H1 (cell line): ENCODE measurements at regions not wholly inside any gene's neighbourhood (a gene's known extent, or its start where the extent isn't known, plus 50 kb on each side); places are given as distances from the start of the nearest gene placed in this dataset.

ENCODE experiments used
- BRCA1 ChIP-seq: IDR thresholded peaks from 2 replicates; pipeline ENCODE4 v1.6.1; 2012; ENCODE audit warnings: low read depth, low read length, improper control_type of control experiment
- CBX5 ChIP-seq: fragments of 300-800, 300-1000 bp; sonication (generic); IDR thresholded peaks from 2 replicates; pipeline ENCODE4 v1.7.1; 2016; ENCODE audit warnings: antibody characterized with exemption, low read length, low read depth
- NANOG ChIP-seq: IDR thresholded peaks from 2 replicates; pipeline ENCODE4 v1.6.1; 2011; ENCODE audit warnings: low read length, low read depth, mild to moderate bottlenecking, inconsistent platforms; ENCODE audit not compliant: insufficient read depth, poor library complexity, severe bottlenecking
- POLR2A ChIP-seq, 2 experiments: IDR thresholded peaks; 1 replicate in 1 of 2; 2 replicates in 1 of 2; pipeline ENCODE4 v1.6.1; 2011; ENCODE audit warnings: low read depth in 2 of 2, low read length in 2 of 2, mild to moderate bottlenecking in 2 of 2; ENCODE audit errors: control extremely low read depth in 1 of 2
- SP1 ChIP-seq: IDR thresholded peaks from 2 replicates; pipeline ENCODE4 v1.6.1; 2011; ENCODE audit warnings: low read depth, low read length
- SP4 ChIP-seq: IDR thresholded peaks from 2 replicates; pipeline ENCODE4 v1.6.1; 2012; ENCODE audit warnings: low read length, inconsistent platforms
- SUZ12 ChIP-seq: fragments of 200-600 bp; sonication (generic); IDR thresholded peaks from 2 replicates; pipeline ENCODE4 v1.6.1; 2012; ENCODE audit warnings: mild to moderate bottlenecking, inconsistent platforms, low read length, moderate library complexity, mixed read lengths
- TAF1 ChIP-seq: IDR thresholded peaks from 2 replicates; pipeline ENCODE4 v1.6.1; 2011; ENCODE audit warnings: mild to moderate bottlenecking, low read depth, low read length
- TCF12 ChIP-seq: IDR thresholded peaks from 2 replicates; pipeline ENCODE4 v1.6.1; 2011; ENCODE audit warnings: low read depth, mild to moderate bottlenecking, low read length
- TF ChIP-seq, protein P1 (sequence below): IDR thresholded peaks from 2 replicates; pipeline ENCODE4 v1.6.1; 2012; ENCODE audit warnings: inconsistent platforms
- TF ChIP-seq, protein P2 (sequence below): fragments of 300-600 bp; sonication (generic); IDR thresholded peaks from 2 replicates; pipeline ENCODE4 v1.7.1; 2012; ENCODE audit warnings: low read length, moderate library complexity, mild to moderate bottlenecking, inconsistent platforms; ENCODE audit not compliant: insufficient replicate concordance
- TF ChIP-seq, protein P3 (sequence below): IDR thresholded peaks from 2 replicates; pipeline ENCODE4 v1.6.1; 2012; ENCODE audit warnings: inconsistent platforms

DNA sequence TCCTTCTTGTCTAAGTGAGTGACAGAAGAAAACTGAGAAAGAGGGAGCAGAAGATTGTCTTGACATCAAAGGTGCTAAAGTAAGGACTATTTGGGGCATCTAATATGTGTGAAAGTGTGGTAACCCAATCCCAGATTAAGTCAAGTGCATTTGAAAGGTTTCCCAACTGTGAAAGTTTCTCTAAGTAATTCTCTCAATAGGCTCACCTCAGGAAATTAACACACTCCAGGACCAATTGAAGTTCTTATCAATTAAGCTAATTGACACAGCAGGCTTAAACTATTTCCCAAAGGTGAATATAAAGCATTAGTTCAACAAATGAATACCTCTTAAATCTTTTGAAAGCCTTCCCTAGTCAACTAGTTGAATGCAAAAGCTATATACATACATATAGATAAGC lies 212.8 kb upstream of the FUT9 start (continued):
- TF ChIP-seq POLR2A (IDR thresholded peaks at IDR 0.05; ENCODE audit: control extremely low read depth in 1 of 2, low read depth in 2 of 2, low read length in 2 of 2) (no peak), TAF1 (no peak), SUZ12 (no peak), SP4 (no peak), CBX5 (no peak), TCF12 (0 out of 2 replicates have a peak, but pooled peaks have one; percentile 59), NANOG (peak; percentile 96), BRCA1 (no peak), SP1 (peak; percentile 72; the same call in 1 of the 2 replicates)
- TF ChIP-seq, protein P1, sequence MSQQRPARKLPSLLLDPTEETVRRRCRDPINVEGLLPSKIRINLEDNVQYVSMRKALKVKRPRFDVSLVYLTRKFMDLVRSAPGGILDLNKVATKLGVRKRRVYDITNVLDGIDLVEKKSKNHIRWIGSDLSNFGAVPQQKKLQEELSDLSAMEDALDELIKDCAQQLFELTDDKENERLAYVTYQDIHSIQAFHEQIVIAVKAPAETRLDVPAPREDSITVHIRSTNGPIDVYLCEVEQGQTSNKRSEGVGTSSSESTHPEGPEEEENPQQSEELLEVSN, result no peak
- TF ChIP-seq, protein P2, sequence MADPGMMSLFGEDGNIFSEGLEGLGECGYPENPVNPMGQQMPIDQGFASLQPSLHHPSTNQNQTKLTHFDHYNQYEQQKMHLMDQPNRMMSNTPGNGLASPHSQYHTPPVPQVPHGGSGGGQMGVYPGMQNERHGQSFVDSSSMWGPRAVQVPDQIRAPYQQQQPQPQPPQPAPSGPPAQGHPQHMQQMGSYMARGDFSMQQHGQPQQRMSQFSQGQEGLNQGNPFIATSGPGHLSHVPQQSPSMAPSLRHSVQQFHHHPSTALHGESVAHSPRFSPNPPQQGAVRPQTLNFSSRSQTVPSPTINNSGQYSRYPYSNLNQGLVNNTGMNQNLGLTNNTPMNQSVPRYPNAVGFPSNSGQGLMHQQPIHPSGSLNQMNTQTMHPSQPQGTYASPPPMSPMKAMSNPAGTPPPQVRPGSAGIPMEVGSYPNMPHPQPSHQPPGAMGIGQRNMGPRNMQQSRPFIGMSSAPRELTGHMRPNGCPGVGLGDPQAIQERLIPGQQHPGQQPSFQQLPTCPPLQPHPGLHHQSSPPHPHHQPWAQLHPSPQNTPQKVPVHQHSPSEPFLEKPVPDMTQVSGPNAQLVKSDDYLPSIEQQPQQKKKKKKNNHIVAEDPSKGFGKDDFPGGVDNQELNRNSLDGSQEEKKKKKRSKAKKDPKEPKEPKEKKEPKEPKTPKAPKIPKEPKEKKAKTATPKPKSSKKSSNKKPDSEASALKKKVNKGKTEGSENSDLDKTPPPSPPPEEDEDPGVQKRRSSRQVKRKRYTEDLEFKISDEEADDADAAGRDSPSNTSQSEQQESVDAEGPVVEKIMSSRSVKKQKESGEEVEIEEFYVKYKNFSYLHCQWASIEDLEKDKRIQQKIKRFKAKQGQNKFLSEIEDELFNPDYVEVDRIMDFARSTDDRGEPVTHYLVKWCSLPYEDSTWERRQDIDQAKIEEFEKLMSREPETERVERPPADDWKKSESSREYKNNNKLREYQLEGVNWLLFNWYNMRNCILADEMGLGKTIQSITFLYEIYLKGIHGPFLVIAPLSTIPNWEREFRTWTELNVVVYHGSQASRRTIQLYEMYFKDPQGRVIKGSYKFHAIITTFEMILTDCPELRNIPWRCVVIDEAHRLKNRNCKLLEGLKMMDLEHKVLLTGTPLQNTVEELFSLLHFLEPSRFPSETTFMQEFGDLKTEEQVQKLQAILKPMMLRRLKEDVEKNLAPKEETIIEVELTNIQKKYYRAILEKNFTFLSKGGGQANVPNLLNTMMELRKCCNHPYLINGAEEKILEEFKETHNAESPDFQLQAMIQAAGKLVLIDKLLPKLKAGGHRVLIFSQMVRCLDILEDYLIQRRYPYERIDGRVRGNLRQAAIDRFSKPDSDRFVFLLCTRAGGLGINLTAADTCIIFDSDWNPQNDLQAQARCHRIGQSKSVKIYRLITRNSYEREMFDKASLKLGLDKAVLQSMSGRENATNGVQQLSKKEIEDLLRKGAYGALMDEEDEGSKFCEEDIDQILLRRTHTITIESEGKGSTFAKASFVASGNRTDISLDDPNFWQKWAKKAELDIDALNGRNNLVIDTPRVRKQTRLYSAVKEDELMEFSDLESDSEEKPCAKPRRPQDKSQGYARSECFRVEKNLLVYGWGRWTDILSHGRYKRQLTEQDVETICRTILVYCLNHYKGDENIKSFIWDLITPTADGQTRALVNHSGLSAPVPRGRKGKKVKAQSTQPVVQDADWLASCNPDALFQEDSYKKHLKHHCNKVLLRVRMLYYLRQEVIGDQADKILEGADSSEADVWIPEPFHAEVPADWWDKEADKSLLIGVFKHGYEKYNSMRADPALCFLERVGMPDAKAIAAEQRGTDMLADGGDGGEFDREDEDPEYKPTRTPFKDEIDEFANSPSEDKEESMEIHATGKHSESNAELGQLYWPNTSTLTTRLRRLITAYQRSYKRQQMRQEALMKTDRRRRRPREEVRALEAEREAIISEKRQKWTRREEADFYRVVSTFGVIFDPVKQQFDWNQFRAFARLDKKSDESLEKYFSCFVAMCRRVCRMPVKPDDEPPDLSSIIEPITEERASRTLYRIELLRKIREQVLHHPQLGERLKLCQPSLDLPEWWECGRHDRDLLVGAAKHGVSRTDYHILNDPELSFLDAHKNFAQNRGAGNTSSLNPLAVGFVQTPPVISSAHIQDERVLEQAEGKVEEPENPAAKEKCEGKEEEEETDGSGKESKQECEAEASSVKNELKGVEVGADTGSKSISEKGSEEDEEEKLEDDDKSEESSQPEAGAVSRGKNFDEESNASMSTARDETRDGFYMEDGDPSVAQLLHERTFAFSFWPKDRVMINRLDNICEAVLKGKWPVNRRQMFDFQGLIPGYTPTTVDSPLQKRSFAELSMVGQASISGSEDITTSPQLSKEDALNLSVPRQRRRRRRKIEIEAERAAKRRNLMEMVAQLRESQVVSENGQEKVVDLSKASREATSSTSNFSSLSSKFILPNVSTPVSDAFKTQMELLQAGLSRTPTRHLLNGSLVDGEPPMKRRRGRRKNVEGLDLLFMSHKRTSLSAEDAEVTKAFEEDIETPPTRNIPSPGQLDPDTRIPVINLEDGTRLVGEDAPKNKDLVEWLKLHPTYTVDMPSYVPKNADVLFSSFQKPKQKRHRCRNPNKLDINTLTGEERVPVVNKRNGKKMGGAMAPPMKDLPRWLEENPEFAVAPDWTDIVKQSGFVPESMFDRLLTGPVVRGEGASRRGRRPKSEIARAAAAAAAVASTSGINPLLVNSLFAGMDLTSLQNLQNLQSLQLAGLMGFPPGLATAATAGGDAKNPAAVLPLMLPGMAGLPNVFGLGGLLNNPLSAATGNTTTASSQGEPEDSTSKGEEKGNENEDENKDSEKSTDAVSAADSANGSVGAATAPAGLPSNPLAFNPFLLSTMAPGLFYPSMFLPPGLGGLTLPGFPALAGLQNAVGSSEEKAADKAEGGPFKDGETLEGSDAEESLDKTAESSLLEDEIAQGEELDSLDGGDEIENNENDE, result peak; percentile 91
- TF ChIP-seq, protein P3, sequence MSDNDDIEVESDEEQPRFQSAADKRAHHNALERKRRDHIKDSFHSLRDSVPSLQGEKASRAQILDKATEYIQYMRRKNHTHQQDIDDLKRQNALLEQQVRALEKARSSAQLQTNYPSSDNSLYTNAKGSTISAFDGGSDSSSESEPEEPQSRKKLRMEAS, result no peak
